Karpas-422 (cell line): ENCODE measurements at regions not wholly inside any gene's neighbourhood (a gene's known extent, or its start where the extent isn't known, plus 50 kb on each side); places are given as distances from the start of the nearest gene placed in this dataset.
"Not testable (repeated sequence)": the region's sequence is repeated elsewhere in the genome, so short reads cannot be mapped to it uniquely, and the experiment has no call there.

Experiments used
- DNase-seq: peaks from one replicate; pipeline ENCODE4 v3.0.0-alpha.2; 2015
- H2AFZ ChIP-seq: fragments of 200-600 bp; sonication (generic); 2 replicates; pipeline ENCODE4 v1.6.1; 2014; ENCODE audit warnings: antibody characterized with exemption, low read length, mixed read lengths
- H3K27ac ChIP-seq: fragments of 200-600 bp; sonication (generic); 2 replicates; pipeline ENCODE4 v1.5.1; 2014; ENCODE audit warnings: mild to moderate bottlenecking, low read length, moderate library complexity
- H3K27me3 ChIP-seq: fragments of 200-600 bp; sonication (generic); 2 replicates; pipeline ENCODE4 v1.6.1; 2014; ENCODE audit warnings: low read length, mixed read lengths
- H3K36me3 ChIP-seq: fragments of 200-600 bp; sonication (generic); 2 replicates; pipeline ENCODE4 v1.6.1; 2014; ENCODE audit warnings: low read length, mixed read lengths; ENCODE audit not compliant: insufficient read depth
- H3K4me1 ChIP-seq: fragments of 200-600 bp; sonication (generic); 2 replicates; pipeline ENCODE4 v1.6.1; 2014; ENCODE audit warnings: mild to moderate bottlenecking, low read length, mixed read lengths
- H3K4me2 ChIP-seq: fragments of 200-600 bp; sonication (generic); 2 replicates; pipeline ENCODE4 v1.6.1; 2014; ENCODE audit warnings: low read length, low read depth, mild to moderate bottlenecking; ENCODE audit not compliant: poor library complexity, severe bottlenecking
- H3K4me3 ChIP-seq: fragments of 200-600 bp; sonication (generic); 2 replicates; pipeline ENCODE4 v1.5.1; 2014; ENCODE audit warnings: mild to moderate bottlenecking, antibody characterized with exemption, low read length, mixed read lengths
- H3K79me2 ChIP-seq: fragments of 200-600 bp; sonication (generic); 2 replicates; pipeline ENCODE4 v1.6.1; 2014; ENCODE audit warnings: mild to moderate bottlenecking, low read length, mixed read lengths
- H3K9ac ChIP-seq: fragments of 200-600 bp; sonication (generic); 2 replicates; pipeline ENCODE4 v1.6.0; 2014; ENCODE audit warnings: low read length
- H3K9me2 ChIP-seq: fragments of 200-600 bp; sonication (generic), shearing (Covaris generic); replicated peaks from 2 replicates; pipeline ENCODE4 v1.6.0; 2014; ENCODE audit warnings: mild to moderate bottlenecking, low read length, moderate library complexity; ENCODE audit not compliant: insufficient read depth
- H3K9me3 ChIP-seq: fragments of 300-700, 200-600 bp; sonication (generic); 2 replicates; pipeline ENCODE4 v1.6.1; 2014; ENCODE audit warnings: low read length, mixed read lengths
- H4K20me1 ChIP-seq: fragments of 200-600 bp; sonication (generic); 2 replicates; pipeline ENCODE4 v1.6.1; 2014; ENCODE audit warnings: mild to moderate bottlenecking, antibody characterized with exemption, low read length, low read depth; ENCODE audit not compliant: insufficient read depth

DNA sequence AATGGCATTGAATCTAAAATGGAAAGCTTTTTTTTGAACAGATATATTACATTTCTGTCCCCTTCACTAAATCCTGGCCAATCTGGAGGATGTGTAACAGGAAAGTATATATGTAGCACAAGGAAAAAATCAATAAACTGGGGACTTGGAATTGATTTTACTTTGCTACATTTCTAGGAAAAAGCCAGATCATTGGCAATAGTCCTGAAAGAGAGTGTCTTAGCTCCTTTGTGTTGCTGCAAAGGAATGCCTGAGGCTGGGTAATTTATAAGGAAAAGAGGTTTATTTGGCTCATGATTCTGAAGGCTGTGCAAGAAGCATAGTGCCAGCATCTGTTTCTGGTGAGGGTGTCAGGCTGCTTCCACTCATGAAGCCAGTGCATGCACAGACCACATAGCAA is 574.9 kb downstream of the HTR1B start:
- no peak overlapping the region for H3K4me2 ChIP-seq
- H3K4me1 ChIP-seq: no peaks in the 10 kb centered on the region
- H3K9me3 ChIP-seq: peaks cover 12% of the 10 kb centered on the region
- H4K20me1 ChIP-seq: no peaks in the 10 kb centered on the region
- H3K4me3 ChIP-seq: no peak overlapping the region
- no peak overlapping the region for H3K9ac ChIP-seq
- no peak for DNase-seq
- no peaks in the 10 kb centered on the region for H3K36me3 ChIP-seq
- H3K27me3 ChIP-seq: no peaks in the 10 kb centered on the region
- H3K79me2 ChIP-seq: no peaks in the 10 kb centered on the region
- no peak overlapping the region for H3K27ac ChIP-seq
- no peak overlapping the region for H2AFZ ChIP-seq
- H3K9me2 ChIP-seq: no peaks in the 10 kb centered on the region

DNA sequence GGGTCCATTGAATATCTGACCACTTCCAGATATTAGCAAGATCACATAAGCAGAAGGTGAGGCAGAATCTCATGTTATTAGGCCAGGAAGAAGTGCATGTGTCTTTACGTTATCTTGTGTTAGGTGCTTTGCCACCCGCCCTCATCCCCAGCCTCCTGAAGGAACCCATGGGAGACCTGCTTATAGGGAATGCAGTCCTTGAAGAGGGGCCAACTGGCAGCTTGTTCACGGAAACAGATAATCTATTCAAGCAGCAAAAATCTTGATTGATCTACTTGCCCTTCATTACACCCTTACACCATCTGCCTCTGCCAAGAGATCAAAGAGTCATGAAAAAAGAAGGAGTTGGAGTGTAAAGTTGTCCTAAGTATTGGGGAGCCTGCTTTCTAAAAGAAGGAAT is 576.4 kb downstream of the HTR1B start:
- no peak overlapping the region for H3K4me2 ChIP-seq
- no peaks in the 10 kb centered on the region for H3K36me3 ChIP-seq
- no peak overlapping the region for H3K4me3 ChIP-seq
- no peaks in the 10 kb centered on the region for H3K9me2 ChIP-seq
- H3K79me2 ChIP-seq: no peaks in the 10 kb centered on the region
- DNase-seq: no peak
- H2AFZ ChIP-seq: no peak overlapping the region
- no peak overlapping the region for H3K9ac ChIP-seq
- no peaks in the 10 kb centered on the region for H3K27me3 ChIP-seq
- peaks cover 12% of the 10 kb centered on the region for H3K9me3 ChIP-seq
- no peaks in the 10 kb centered on the region for H3K4me1 ChIP-seq
- H4K20me1 ChIP-seq: no peaks in the 10 kb centered on the region
- H3K27ac ChIP-seq: no peak overlapping the region

DNA sequence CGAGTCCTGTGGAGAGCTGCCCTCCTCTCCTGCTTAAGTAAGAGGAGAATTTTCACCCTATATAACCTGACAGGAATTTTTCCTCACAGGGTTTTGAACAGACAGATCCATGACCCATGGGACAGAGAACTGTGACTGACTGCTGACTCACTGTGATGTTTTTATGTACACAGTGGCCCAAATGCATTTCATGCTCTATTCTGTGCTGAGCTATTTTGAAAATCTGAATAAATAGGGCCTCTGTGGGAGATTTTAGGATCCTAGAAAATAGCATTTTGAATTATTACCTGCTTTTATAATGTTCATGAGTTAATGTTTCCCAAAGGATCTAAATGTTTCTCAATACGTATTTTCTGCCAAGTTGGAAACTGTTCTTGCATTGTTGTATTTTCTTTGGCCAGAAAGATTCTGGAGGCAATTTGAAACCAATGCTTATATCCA is 577.4 kb downstream of the HTR1B start:
- Histone ChIP-seq H3K9ac (no peak overlapping the region), H3K4me2 (no peak overlapping the region), H3K9me2 (no peaks in the 10 kb centered on the region), H3K79me2 (no peaks in the 10 kb centered on the region), H3K4me3 (no peak overlapping the region), H3K27ac (no peak overlapping the region), H3K27me3 (no peaks in the 10 kb centered on the region), H3K4me1 (no peaks in the 10 kb centered on the region), H4K20me1 (no peaks in the 10 kb centered on the region), H3K36me3 (no peaks in the 10 kb centered on the region), H2AFZ (no peak overlapping the region), H3K9me3 (peaks cover 16% of the 10 kb centered on the region)
- DNase-seq: no peak

DNA sequence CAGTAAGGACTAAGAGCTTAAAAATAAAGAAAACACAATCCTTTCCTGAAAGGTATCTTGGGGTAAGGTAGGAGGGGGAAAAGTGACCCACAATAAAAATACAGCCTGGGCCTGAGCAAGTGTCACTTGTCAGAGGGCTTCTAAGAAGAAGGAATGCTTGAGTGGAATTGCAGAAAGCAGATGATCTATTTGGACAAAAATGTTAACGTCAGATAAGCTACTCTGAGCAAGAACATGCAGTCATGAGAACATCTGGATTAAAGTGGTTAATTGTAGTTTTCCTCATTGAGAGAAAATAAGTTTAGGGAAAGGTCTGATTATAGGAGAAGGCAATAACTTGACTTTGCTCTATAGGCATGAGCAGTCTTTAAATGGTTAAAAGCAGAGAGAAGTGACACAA is 581.9 kb downstream of the HTR1B start:
- H3K27ac ChIP-seq: no peak overlapping the region
- no peak overlapping the region for H3K4me3 ChIP-seq
- no peaks in the 10 kb centered on the region for H3K79me2 ChIP-seq
- H3K36me3 ChIP-seq: no peaks in the 10 kb centered on the region
- no peak overlapping the region for H3K9ac ChIP-seq
- H3K27me3 ChIP-seq: no peaks in the 10 kb centered on the region
- H2AFZ ChIP-seq: no peak overlapping the region
- H4K20me1 ChIP-seq: no peaks in the 10 kb centered on the region
- no peak overlapping the region for H3K4me2 ChIP-seq
- H3K4me1 ChIP-seq: no peaks in the 10 kb centered on the region
- no peak for DNase-seq
- no peaks in the 10 kb centered on the region for H3K9me2 ChIP-seq
- H3K9me3 ChIP-seq: peaks cover 5% of the 10 kb centered on the region

DNA sequence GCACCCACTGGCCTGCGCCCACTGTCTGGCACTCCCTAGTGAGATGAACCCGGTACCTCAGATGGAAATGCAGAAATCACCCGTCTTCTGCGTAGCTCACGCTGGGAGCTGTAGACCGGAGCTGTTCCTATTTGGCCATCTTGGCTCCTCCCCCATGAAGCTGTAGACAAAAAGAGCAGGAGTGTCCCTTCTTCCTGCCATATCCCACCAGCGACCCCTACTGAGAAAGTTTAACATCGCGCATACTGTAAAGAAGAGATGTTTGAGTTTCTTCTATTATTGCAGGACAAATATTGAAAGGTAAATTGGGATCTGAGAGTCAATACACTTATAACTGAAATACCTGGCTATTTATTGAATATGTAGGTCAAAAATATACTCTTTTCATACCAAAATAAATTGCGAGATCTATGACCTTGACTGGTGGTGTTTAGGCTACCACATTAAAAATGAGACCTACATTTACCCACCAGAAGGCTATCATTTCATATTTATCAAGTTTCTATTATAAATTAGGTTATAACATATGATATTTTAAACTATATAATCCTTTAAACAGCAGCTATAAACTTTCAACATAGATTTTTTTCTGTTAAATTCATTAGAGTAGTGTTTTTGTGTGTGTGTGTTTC is 586.3 kb downstream of the HTR1B start:
- Histone ChIP-seq H3K9me3 (peaks cover 8% of the 10 kb centered on the region; the same call in 1 of the 2 replicates), H3K4me2 (no peak overlapping the region), H4K20me1 (no peaks in the 10 kb centered on the region), H3K9me2 (no peaks in the 10 kb centered on the region), H3K4me1 (no peaks in the 10 kb centered on the region), H3K27ac (no peak overlapping the region), H2AFZ (no peak overlapping the region), H3K79me2 (no peaks in the 10 kb centered on the region), H3K4me3 (no peak overlapping the region), H3K36me3 (no peaks in the 10 kb centered on the region), H3K9ac (no peak overlapping the region), H3K27me3 (no peaks in the 10 kb centered on the region)
- DNase-seq: no peak

DNA sequence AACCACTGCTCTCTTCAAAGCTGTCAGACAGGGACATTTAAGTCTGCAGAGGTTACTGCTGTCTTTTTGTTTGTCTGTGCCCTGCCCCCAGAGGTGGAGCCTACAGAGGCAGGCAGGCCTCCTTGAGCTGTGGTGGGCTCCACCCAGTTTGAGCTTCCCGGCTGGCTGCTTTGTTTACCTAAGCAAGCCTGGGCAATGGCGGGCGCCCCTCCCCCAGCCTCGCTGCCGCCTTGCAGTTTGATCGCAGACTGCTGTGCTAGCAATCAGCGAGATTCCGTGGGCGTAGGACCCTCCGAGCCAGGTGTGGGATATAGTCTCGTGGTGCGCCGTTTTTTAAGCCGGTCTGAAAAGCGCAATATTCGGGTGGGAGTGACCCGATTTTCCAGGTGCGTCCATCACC is 586.9 kb downstream of the HTR1B start:
- not testable (repeated sequence) for H4K20me1 ChIP-seq, H3K9me2 ChIP-seq, H3K27ac ChIP-seq, H3K4me1 ChIP-seq, H3K79me2 ChIP-seq, H3K4me2 ChIP-seq, H3K27me3 ChIP-seq, H2AFZ ChIP-seq, H3K4me3 ChIP-seq, H3K9me3 ChIP-seq, DNase-seq, H3K36me3 ChIP-seq, H3K9ac ChIP-seq

DNA sequence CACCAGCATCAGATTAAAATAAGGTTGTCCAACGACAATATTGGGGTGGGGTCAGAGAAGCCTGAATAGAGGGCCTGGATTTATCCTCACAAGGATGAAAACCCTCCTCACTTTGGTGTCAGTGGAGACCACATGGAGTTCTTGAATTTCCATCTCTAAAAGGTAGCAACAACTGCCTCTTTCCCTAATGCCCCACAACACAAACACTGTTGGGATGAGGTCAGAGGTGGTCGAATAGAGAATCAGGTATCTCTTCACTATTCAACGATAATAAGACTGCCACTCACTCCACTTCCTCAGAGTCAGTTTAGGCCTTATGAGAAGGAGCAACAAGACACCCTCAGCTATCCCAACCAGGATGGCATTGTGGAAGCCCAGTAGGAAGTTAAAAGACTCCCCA is 596.1 kb downstream of the HTR1B start:
- no peak overlapping the region for H3K4me3 ChIP-seq

DNA sequence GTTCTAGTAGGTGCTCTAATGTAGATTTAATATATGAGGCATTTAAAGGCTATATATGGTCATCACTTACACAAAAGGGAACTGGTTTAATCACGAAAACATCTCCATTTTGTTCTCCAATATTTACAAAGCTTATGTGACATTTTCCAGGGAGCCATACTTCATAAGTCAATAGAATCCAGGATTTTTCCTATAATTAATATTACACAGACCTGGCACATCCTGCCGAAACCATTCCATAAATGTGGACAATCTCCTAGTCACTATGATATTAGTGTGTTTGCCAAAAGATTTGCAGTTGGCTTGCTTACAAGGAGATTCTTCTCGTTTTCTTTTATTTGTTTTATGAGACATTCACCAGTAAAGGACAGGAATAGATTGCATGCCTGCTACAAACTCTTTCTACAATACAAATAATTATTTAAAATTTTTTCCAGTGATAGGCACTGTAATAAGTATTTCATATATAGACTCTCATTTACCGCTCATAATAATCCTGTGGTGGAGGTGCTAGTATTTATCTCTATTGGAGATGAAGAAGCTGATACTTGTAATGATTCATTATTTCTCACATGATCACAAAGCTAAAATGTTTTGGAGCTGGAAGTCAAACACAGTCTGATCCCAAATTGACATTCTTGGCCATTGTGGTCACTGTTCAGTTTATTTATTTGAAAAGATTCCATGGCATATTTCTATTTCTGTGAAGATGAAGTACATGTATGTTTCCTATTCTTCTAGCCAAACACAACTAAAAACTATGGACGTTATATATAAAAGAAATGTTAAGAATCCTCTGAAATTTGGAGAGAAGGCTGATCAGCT is 597.0 kb downstream of the HTR1B start:
- H3K36me3 ChIP-seq: no peaks in the 10 kb centered on the region
- no peaks in the 10 kb centered on the region for H3K27me3 ChIP-seq
- H3K9me3 ChIP-seq: peaks cover 6% of the 10 kb centered on the region; the same call in 1 of the 2 replicates
- H3K9ac ChIP-seq: no peak overlapping the region
- H3K4me1 ChIP-seq: no peaks in the 10 kb centered on the region
- DNase-seq: no peak
- H2AFZ ChIP-seq: no peak overlapping the region
- H3K4me2 ChIP-seq: no peak overlapping the region
- no peak overlapping the region for H3K27ac ChIP-seq
- H3K4me3 ChIP-seq: no peak overlapping the region
- no peaks in the 10 kb centered on the region for H3K79me2 ChIP-seq
- 0 out of 2 replicates have a peak, but pooled peaks cover 3% of the 10 kb centered on the region for H3K9me2 ChIP-seq
- H4K20me1 ChIP-seq: no peaks in the 10 kb centered on the region

More for the DNA sequence above, 596.1 kb downstream of the HTR1B start:
- no peak overlapping the region for H3K4me2 ChIP-seq
- no peaks in the 10 kb centered on the region for H3K27me3 ChIP-seq
- no peak overlapping the region for H2AFZ ChIP-seq
- no peak overlapping the region for H3K9ac ChIP-seq
- no peaks in the 10 kb centered on the region for H3K36me3 ChIP-seq
- no peaks in the 10 kb centered on the region for H4K20me1 ChIP-seq
- DNase-seq: no peak
- H3K27ac ChIP-seq: no peak overlapping the region
- H3K9me2 ChIP-seq: 0 out of 2 replicates have a peak, but pooled peaks cover 3% of the 10 kb centered on the region
- no peaks in the 10 kb centered on the region for H3K79me2 ChIP-seq
- H3K4me1 ChIP-seq: no peaks in the 10 kb centered on the region
- H3K9me3 ChIP-seq: peaks cover 6% of the 10 kb centered on the region; the same call in 1 of the 2 replicates
